HUES6 (cell line): ENCODE measurements at regions not wholly inside any gene's neighbourhood (a gene's known extent, or its start where the extent isn't known, plus 50 kb on each side); places are given as distances from the start of the nearest gene placed in this dataset.
"Not testable (repeated sequence)": the region's sequence is repeated elsewhere in the genome, so short reads cannot be mapped to it uniquely, and the experiment has no call there.

Experiments
- H3K27ac ChIP-seq: 2 replicates; pipeline ENCODE4 v1.7.0; 2013; ENCODE audit warnings: low read depth, mild to moderate bottlenecking, low read length, inconsistent platforms
- H3K27me3 ChIP-seq: 2 replicates; pipeline ENCODE4 v1.6.1; 2013; ENCODE audit warnings: low read length; ENCODE audit not compliant: control insufficient read depth, insufficient read depth
- H3K36me3 ChIP-seq: 2 replicates; pipeline ENCODE4 v1.6.1; 2013; ENCODE audit warnings: low read length; ENCODE audit not compliant: control insufficient read depth, insufficient read depth
- H3K4me1 ChIP-seq: 2 replicates; pipeline ENCODE4 v1.6.1; 2013; ENCODE audit warnings: low read length; ENCODE audit not compliant: control insufficient read depth, insufficient read depth
- H3K4me3 ChIP-seq: 2 replicates; pipeline ENCODE4 v1.5.1; 2013; ENCODE audit warnings: low read depth, low read length
- H3K9ac ChIP-seq: one replicate; pipeline ENCODE4 v1.6.1; 2013; ENCODE audit warnings: mild to moderate bottlenecking, low read length
- H3K9me3 ChIP-seq: 2 replicates; pipeline ENCODE4 v1.6.1; 2013; ENCODE audit warnings: low read depth, low read length; ENCODE audit not compliant: control insufficient read depth, insufficient read depth

- H3K36me3 ChIP-seq = no peaks in the 10 kb centered on the region
- no peak overlapping the region for H3K27ac ChIP-seq
- H3K27me3 ChIP-seq = no peaks in the 10 kb centered on the region
- H3K9ac ChIP-seq = no peak overlapping the region
- H3K4me1 ChIP-seq = peaks cover 12% of the 10 kb centered on the region
- no peak overlapping the region for H3K4me3 ChIP-seq
- H3K9me3 ChIP-seq = no peaks in the 10 kb centered on the region
Observed at GRCh38 chr12:92419201-92419600, 273.6 kb upstream of the BTG1 start.

- Histone ChIP-seq H3K27ac (no peak overlapping the region), H3K36me3 (no peaks in the 10 kb centered on the region), H3K27me3 (no peaks in the 10 kb centered on the region), H3K9me3 (no peaks in the 10 kb centered on the region), H3K9ac (no peak overlapping the region), H3K4me1 (peaks cover 4% of the 10 kb centered on the region), H3K4me3 (no peak overlapping the region)
Observed at GRCh38 chr12:92418381-92418780, 272.7 kb upstream of the BTG1 start.

GRCh38 chr12:92417373-92417772 lies 271.7 kb upstream of the BTG1 start:
- H3K27ac ChIP-seq = no peak overlapping the region
- no peak overlapping the region for H3K9ac ChIP-seq
- H3K4me3 ChIP-seq = no peak overlapping the region
- H3K36me3 ChIP-seq = no peaks in the 10 kb centered on the region
- H3K27me3 ChIP-seq = no peaks in the 10 kb centered on the region
- H3K9me3 ChIP-seq = no peaks in the 10 kb centered on the region
- H3K4me1 ChIP-seq = no peaks in the 10 kb centered on the region

DNA sequence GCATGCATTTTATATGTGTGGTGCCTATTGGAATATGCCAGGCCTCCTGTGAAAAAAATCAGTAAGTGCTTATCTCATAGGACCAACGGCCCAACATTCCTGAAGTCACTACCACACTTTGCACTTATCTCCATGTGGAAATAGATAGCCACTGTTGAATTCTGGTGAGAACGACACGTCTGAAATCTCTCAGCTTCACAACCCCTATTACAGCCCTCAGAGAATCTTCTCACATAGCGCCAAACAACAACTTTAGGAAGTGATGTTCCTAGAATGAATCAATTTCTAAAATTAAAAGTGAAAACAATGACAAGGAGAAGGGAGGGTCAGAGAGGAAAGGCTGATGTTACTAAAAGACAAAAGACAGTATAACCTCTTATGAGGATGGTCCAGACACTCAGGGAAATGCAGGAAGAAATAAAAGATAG lies 270.8 kb upstream of the BTG1 start:
- H3K4me1 ChIP-seq = no peaks in the 10 kb centered on the region; the same call in 1 of the 2 replicates
- no peaks in the 10 kb centered on the region for H3K36me3 ChIP-seq
- no peak overlapping the region for H3K4me3 ChIP-seq
- no peaks in the 10 kb centered on the region for H3K27me3 ChIP-seq
- H3K9me3 ChIP-seq = no peaks in the 10 kb centered on the region
- H3K27ac ChIP-seq = no peak overlapping the region
- no peak overlapping the region for H3K9ac ChIP-seq

DNA sequence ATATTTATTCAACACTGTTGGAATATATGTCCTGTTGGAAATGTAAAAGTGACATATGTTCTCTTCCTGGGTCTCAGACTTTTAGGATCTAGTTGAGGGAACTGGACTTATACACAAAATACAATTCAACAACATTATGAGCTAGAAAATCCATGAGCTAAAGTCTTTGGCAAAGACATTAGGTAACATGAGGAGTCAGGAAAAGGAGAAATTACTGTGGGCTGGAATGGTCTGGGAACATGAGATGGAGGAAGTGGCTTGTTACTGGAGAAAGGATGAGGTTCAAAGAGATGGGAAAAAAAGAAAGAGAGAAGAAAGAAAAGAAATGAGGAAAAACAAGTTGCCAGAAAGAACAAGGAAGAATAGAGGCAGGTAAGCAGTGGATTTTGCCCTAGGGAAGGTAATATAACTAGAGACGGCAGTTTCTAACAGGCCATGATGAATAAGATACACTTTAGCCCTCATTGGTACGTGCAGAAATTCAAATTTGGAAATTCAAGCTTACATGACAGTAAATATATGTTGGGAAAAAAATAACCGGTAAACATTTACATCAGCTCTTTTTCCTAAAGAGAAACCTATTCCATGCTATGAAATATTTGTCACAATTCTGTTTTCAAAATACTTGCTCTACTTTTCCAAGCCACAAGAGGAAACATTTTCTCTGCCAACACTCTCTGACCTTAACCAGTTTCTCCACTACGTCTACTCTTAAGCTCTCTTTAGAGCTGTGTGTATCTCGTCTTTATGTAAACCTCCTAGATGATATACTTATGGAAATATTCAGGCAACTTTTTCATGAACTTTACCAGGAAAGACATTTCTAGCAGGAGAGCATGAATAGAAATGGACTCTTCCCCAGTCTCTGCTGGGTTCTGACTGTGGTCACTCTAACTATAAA lies 268.8 kb upstream of the BTG1 start:
- H3K36me3 ChIP-seq = no peaks in the 10 kb centered on the region
- no peaks in the 10 kb centered on the region for H3K27me3 ChIP-seq
- no peaks in the 10 kb centered on the region; the same call in 1 of the 2 replicates for H3K4me1 ChIP-seq
- H3K27ac ChIP-seq = no peak overlapping the region
- H3K9me3 ChIP-seq = no peaks in the 10 kb centered on the region
- no peak overlapping the region for H3K4me3 ChIP-seq
- H3K9ac ChIP-seq = no peak overlapping the region

- no peaks in the 10 kb centered on the region for H3K27me3 ChIP-seq
Observed at GRCh38 chr12:92413286-92413685, 267.6 kb upstream of the BTG1 start.

GRCh38 chr12:92412856-92413255 lies 267.2 kb upstream of the BTG1 start:
- no peaks in the 10 kb centered on the region for H3K36me3 ChIP-seq
- no peak overlapping the region for H3K9ac ChIP-seq
- H3K4me3 ChIP-seq = no peak overlapping the region
- H3K27ac ChIP-seq = no peak overlapping the region
- H3K4me1 ChIP-seq = no peaks in the 10 kb centered on the region; the same call in 1 of the 2 replicates
- no peaks in the 10 kb centered on the region for H3K27me3 ChIP-seq
- no peaks in the 10 kb centered on the region; the same call in 1 of the 2 replicates for H3K9me3 ChIP-seq

More at GRCh38 chr12:92413286-92413685, 267.6 kb upstream of the BTG1 start:
- no peak overlapping the region for H3K27ac ChIP-seq
- H3K9ac ChIP-seq = no peak overlapping the region
- H3K9me3 ChIP-seq = no peaks in the 10 kb centered on the region; the same call in 1 of the 2 replicates
- no peaks in the 10 kb centered on the region for H3K36me3 ChIP-seq
- H3K4me1 ChIP-seq = no peaks in the 10 kb centered on the region; the same call in 1 of the 2 replicates
- H3K4me3 ChIP-seq = no peak overlapping the region

DNA sequence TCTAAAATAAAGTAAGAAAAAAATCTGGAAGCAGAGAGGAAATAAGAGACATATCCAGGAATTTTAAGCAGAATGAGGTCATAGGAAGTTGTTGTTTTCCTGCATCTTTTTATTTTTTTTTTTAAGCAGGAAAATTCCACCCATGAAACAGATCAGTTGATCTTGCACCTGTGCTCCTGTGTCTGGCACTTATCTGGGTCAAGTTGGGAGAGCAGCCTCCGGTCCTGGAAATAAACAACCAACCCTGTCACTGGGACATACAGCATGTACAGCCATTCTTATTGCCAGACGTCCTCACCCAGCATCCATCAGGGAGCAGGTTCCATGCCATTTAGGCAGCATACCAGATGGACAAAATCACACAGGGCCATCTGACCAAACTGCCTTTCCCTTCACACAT lies 266.0 kb upstream of the BTG1 start:
- H3K27me3 ChIP-seq = no peaks in the 10 kb centered on the region
- no peak overlapping the region for H3K27ac ChIP-seq
- H3K4me1 ChIP-seq = no peaks in the 10 kb centered on the region; the same call in 1 of the 2 replicates
- H3K9ac ChIP-seq = no peak overlapping the region
- no peaks in the 10 kb centered on the region for H3K36me3 ChIP-seq
- no peak overlapping the region for H3K4me3 ChIP-seq
- no peaks in the 10 kb centered on the region; the same call in 1 of the 2 replicates for H3K9me3 ChIP-seq

DNA sequence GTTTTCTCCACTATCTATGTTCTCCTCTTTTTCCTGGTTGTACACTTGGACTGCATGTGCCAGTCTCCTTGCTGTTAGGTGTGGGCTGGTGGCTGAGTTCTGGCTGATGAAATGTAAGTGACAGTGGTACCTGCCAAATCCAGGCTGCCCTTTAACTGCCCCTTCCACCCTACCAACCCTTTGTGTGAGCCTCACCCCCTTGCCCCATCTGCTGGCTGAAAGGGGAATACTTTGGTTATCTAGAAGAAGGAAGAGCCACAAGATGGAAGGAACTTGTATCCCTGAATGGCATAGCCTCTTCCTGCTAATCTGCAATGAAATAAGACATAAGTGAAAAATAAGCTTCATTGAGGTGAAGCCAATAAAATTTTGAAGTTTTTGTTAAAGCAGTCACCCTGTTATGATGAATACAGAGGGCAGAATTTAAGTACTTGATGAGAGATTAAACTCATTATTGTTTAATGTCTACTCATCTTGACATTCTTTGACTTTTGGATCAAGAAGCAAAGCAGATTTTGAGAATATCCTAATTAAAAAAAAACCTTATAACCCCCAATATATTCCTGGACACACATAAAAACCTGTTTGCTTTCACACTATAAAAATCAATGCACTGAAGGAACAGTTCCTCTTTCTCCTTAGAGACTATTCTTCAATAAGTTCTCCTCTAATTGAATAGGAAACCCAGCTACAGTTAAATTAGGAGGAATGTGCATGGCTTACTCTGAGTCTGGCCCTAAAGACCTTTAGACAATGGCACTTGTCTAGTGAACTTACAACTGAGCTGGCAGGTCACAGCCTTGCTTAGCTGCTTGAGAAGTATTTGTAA lies 262.6 kb upstream of the BTG1 start:
- H3K4me1 ChIP-seq = no peaks in the 10 kb centered on the region; the same call in 1 of the 2 replicates
- no peak overlapping the region for H3K27ac ChIP-seq
- H3K9me3 ChIP-seq = no peaks in the 10 kb centered on the region; the same call in 1 of the 2 replicates
- H3K27me3 ChIP-seq = no peaks in the 10 kb centered on the region
- H3K9ac ChIP-seq = no peak overlapping the region
- H3K4me3 ChIP-seq = no peak overlapping the region
- no peaks in the 10 kb centered on the region for H3K36me3 ChIP-seq

DNA sequence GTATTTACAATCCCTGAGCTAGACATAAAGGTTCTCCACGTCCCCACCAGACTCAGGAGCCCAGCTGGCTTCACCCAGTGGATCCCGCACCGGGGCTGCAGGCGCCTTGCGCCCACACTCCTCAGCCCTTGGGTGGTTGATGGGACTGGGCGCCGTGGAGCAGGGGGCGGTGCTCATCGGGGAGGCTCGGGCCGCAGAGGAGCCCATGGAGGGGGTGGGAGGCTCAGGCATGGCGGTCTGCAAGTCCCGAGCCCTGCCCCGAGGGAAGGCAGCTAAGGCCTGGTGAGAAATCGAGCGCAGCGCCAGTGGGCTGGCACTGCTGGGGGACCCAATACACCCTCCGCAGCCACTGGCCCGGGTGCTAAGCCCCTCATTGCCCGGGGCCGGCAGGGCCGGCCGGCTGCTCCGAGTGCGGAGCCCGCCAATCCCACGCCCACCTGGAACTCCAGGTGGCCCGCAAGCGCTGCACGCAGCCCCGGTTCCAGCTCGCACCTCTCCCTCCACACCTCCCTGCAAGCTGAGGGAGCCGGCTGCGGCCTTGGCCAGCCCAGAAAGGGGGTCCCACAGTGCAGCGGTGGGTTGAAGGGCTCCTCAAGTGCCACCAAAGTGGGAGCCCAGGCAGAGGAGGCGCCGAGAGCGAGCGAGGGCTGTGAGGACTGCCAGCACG lies 260.9 kb upstream of the BTG1 start:
- H3K9ac ChIP-seq, H3K27me3 ChIP-seq, H3K4me1 ChIP-seq, H3K4me3 ChIP-seq, H3K27ac ChIP-seq, H3K36me3 ChIP-seq, H3K9me3 ChIP-seq: not testable (repeated sequence)
